GM12872 (cell line): ENCODE measurements at regions not wholly inside any gene's neighbourhood (a gene's known extent, or its start where the extent isn't known, plus 50 kb on each side); places are given as distances from the start of the nearest gene placed in this dataset.

Experiments
- TF ChIP-seq, protein P1 (sequence below): IDR thresholded peaks from 3 replicates; pipeline ENCODE4 v1.5.1; 2011; ENCODE audit warnings: low read depth, mild to moderate bottlenecking, low read length, moderate library complexity; ENCODE audit not compliant: insufficient read depth

DNA sequence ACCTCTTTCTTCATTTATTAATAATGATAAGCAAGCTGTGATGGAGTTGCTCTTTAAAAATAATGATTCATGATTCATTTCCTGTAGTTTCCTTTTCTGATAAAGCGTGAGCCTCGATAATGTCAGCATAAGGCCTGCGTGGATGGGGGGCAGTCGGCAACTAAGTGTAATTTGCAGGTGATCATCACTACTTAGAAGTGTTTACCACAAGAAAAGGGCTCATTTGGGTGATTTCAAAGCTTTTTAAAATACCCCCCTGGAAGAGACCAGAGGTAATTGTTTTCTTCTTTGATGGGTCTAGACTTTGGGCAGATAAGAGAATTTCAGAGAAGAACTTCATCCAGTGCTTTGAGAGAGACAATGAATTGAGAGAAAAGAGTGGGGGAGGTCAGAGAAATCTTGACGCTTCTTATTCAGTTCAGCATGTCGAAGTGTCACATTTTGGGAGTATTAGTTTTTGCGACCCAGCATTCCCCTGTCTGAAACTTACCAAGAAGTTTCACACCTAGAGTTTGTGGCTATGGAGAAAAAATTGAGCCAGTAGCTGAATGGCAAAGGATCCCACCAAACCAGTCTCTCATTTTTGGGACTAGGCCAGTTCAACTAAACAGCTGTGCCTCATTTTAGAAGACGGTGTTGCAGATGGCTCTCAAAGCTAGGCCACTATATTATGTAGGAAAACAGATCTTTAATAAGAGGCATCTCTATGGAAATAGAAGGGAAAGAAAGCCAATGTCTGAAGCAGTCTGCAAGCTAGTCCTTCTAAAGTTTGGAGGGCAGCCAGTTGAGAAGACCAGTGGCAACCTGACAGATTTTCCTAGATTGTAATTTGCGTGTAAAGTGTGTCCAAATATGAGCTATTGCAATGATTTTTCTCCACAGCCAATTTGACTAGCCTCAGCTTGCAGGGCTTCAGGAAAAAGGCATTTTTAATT, 171.0 kb upstream of the PPP1R2C start:
- TF ChIP-seq, protein P1, sequence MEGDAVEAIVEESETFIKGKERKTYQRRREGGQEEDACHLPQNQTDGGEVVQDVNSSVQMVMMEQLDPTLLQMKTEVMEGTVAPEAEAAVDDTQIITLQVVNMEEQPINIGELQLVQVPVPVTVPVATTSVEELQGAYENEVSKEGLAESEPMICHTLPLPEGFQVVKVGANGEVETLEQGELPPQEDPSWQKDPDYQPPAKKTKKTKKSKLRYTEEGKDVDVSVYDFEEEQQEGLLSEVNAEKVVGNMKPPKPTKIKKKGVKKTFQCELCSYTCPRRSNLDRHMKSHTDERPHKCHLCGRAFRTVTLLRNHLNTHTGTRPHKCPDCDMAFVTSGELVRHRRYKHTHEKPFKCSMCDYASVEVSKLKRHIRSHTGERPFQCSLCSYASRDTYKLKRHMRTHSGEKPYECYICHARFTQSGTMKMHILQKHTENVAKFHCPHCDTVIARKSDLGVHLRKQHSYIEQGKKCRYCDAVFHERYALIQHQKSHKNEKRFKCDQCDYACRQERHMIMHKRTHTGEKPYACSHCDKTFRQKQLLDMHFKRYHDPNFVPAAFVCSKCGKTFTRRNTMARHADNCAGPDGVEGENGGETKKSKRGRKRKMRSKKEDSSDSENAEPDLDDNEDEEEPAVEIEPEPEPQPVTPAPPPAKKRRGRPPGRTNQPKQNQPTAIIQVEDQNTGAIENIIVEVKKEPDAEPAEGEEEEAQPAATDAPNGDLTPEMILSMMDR: no peak

DNA sequence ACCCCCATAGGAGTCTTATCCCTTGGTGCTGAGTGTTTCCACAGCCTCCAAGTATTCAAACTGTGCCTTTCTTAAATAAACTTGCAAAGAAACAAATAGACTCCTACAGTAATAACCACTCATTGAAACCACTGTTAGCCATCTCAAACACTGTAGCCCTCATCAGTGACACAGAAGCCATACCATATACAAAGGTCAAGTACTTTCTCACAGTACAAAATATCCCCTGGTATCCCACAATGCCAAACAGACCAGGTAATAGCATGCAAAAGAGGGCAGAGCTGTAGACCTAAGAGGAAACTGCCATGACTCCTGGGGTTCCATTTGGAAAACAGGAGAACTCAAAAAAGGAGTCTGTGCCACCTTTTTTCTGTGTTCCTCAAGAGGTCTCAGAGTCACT, 173.8 kb upstream of the PPP1R2C start:
- TF ChIP-seq, protein P1: no peak

DNA sequence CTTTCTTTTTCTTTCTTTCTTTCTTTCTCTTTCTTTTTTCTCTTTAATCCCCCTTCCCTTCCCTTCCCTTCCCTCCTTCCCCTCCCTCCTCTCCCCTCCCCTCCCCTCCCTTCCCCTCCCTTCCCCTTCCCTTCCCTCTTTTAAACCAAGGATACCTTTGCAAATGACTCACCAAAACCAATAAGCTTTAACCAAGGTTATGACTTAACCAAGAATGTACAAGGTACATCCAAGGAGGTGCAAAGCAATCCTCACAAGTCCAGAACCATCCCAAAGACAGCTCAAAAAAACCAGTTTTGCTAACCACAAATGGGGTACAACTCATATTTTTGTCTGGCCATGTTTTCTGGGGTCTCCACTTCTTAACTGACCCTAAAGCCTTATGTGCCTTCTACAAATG, 174.7 kb upstream of the PPP1R2C start:
- TF ChIP-seq, protein P1: no peak

DNA sequence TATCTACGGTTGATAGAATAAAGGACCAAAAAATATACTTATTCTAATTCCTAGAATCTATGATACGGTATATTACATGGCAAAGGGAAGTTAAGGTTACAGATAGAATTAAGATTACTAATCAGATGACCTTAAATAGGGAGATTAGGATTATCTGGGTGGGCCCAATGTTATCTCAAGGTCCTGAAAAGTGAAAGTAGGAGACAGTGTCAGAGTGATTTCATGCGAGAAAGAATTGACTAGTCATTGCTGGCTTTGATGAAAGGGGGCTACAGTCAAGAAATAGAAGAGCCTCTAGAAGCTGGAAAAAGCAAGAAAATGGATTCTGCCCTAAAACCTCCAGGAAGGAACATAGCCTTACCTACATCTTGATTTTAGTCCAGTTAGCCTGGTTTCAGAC, 176.9 kb upstream of the PPP1R2C start:
- TF ChIP-seq, protein P1: no peak

DNA sequence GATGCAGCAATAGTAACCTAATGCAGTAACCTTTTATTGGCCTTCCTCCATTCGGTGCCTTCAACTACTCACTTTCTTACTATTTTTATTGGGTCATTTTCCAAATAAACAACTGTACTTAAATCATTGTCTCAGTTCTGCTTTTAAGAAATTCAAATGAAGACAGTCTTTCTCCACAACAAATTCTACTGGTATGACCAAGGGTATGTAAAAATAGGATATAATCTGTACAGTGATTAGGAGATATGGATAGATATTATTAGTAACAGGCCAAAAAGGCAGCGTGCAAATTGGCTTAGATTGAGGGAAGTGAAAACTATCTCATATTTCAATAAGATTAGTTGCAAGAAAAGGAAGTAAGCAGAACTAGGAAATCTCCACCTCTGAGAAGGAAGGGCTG, 177.4 kb upstream of the PPP1R2C start:
- TF ChIP-seq, protein P1: no peak

DNA sequence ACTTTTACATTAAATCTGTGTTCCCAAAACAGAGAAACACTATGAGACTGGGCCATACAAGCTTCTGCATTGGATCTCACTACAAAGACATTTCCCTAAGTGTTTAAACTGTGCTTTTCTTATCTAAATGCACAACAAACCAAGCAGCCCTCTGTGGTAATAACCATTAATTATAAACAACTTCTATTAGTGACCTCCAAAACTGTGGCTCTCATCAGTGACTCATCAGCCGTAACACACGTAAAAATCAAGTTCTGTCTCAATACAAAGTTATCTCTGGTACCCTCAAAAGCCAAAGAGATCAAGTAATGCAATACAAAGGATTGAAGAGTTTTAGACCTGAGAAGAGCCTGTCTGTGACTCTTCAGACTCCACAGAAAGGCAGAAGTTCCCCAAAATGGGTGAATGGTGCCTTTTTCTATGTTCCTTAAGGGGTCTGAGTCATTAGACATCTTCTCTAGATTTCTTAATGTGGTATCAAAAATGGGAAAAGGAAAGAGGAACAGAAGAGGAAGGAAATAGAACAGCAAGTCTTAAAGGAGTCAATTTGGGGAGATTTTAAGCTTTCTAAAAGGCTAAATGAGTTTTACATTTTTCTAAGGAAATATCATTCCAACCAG, 189.8 kb upstream of the PPP1R2C start:
- TF ChIP-seq, protein P1: no peak

DNA sequence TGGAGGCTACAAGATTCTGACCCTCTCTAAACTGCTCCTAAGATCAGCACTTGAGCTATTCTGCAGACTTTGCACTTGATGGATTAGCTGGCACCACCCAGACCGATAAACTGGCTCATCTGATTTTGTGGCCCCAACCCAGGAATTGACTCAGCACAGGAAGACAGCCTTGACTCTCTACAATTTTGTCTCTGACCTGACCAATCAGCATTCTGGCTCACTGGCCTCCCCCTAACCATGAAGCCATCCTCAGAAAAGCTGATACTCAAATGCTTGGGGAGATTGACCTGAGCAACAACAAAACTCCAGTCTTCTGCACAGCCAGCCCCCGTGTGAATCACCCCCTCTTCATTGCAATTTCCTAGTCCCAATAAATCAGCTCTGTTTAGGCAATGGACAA, 195.4 kb upstream of the PPP1R2C start:
- TF ChIP-seq, protein P1: no peak
